Fibroblast of skin of left quadriceps (primary cell): ENCODE measurements at regions not wholly inside any gene's neighbourhood (a gene's known extent, or its start where the extent isn't known, plus 50 kb on each side); places are given as distances from the start of the nearest gene placed in this dataset.
"Not testable (repeated sequence)": the region's sequence is repeated elsewhere in the genome, so short reads cannot be mapped to it uniquely, and the experiment has no call there.

Experiments
- DNase-seq, 2 experiments: peaks; one replicate each; pipeline ENCODE4 v3.0.0-alpha.2; 2013; ENCODE audit warnings: low read depth in 2 of 2

DNA sequence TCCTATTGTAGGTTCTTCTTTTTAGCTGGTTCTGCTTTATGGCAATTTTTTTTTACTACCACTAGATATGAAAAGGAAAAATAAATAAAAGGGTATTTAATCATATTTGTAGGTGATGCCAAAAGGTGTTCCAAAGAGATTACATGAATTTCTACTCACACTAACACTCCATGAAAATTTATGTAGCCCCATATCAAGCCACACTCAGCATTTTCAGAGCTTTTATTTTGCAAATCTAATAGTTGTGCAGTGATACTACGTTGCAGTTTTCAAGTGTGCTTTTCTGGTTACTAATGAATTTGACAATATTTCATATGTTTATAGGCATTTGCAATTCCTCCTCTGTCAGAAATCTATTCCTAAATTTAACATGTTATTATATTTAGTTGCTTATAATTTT lies 363.9 kb upstream of the TMEFF2 start:
- no peak for DNase-seq

DNA sequence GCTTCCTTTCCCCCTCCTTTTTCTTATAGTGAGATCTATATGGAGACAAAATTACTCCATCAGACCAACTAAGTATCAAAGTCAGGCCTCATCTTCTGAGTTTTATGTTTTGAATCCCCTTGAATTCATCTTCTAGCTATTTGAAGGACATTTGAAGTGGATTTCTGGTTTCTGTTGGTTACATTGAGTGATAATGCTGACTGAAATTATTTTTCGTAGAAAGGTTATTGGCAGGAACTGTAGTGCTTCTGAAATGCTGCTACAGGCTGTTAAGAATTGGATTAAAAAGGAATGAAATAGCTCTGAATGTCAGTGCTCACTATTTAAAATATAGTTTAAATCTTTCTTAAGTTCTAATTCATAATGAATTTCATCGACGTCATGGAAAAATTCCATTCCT lies 361.0 kb upstream of the TMEFF2 start:
- DNase-seq = no peak

DNA sequence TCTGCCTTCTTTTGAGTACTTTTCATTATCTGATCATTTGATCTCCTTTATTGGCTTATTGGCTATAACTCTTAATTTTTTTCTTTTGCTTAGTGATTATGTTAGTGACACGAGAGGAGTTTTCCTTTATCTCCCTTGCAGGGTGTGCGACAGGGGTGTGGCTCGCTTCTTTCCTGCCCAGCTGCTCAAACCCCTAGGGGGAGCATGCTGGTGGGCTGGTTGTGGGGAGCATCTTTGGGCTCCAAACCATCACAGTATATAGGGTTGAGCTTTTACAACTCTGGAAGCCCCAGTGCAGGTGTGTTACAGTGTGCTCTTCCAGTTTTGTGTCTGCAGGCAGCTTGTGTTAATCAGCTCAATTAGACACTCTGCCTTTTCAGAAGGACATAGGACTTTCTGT lies 357.0 kb upstream of the TMEFF2 start:
- no peak for DNase-seq

DNA sequence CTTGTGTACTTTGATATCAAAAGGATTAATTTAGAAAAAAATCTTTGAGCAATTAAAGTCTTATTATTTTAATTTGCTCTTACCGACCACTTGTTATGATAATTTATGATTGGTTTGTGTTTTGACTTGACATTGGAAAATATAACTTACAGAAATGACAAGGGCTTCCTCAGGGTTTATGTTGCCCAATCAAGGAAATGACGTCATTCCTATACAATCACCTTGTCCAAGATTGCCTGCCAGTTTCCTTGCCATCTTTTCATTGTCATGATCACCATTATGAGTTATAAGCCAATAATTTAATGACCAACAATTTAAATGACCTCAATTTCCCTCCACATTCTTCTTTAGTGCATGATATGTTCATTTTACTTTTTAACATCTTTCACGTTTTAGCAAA lies 351.8 kb upstream of the TMEFF2 start:
- DNase-seq = no peak

DNA sequence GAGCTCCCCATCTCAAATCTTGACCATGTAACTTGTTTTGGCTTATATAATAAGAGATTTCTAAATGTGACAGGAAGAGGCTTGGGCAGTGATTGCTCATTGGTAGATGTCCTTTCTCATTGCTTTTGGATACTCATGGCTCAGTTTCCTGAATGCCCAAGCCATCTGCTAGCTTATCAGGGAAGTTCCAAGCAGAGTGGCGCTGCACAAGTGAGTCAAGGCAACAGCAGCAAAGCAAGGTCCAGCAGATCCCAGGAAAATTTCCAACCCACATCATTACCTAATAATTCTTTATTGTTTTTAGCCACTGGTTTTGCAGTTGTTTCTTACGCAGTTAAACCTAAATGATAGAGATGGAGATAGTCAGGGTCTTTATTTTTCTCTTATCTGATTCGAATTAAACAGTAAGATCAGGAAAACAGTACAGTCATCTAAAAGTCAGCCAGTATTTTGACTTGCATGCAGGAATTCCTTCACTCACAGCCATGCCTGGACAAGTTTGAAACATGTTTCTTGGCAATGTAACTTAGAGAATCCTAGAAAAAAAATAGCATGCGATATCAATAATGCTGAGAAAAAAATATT lies 349.7 kb upstream of the TMEFF2 start:
- DNase-seq = peak in 1 of 2 experiments; percentile 1

DNA sequence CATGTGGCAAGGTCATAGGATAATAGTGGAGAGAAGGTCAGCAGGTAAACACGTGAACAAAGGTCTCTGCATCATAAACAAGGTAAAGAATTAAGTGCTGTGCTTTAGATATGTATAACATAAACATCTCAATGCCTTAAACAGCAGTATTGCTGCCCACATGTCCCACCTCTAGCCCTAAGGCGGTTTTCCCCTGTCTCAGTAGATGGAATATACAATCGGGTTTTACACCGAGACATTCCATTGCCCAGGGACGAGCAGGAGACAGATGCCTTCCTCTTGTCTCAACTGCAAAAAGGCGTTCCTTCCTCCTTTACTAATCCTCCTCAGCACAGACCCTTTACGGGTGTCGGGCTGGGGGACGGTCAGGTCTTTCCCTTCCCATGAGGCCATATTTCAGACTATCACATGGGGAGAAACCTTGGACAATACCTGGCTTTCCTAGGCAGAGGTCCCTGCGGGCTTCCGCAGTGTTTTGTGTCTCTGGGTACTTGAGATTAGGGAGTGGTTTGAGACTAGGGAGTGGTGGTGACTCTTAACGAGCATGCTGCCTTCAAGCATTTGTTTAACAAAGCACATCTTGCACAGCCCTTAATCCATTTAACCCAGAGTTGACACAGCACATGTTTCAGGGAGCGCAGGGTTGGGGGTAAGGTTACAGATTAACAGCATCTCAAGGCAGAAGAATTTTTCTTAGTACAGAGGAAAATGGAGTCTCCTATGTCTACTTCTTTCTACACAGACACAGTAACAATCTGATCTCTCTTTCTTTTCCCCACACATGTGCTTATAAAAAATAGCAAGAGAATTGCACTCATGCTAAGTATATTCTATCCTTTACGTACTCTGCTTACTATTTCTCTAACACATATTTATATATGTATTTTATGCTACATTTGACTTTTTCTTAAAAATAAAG lies 347.7 kb upstream of the TMEFF2 start:
- not testable (repeated sequence) for DNase-seq

DNA sequence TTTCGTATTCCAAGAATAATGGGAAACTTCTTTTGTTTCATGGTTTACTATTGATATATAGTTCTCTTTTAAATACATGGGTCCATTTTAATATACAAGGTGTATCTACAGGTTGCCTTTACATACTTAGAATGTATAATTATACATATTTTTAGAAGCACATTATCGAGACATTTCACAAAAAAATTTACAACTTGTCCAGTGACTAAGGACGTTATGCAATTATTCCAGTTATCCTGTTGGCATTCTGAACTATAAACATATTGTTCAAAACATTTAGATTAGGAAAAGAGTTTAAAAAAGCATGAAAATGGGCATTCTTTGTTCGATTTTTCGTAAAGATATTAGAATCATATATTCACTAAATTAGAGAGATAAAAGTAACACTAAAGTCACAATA lies 344.6 kb upstream of the TMEFF2 start:
- no peak for DNase-seq

DNA sequence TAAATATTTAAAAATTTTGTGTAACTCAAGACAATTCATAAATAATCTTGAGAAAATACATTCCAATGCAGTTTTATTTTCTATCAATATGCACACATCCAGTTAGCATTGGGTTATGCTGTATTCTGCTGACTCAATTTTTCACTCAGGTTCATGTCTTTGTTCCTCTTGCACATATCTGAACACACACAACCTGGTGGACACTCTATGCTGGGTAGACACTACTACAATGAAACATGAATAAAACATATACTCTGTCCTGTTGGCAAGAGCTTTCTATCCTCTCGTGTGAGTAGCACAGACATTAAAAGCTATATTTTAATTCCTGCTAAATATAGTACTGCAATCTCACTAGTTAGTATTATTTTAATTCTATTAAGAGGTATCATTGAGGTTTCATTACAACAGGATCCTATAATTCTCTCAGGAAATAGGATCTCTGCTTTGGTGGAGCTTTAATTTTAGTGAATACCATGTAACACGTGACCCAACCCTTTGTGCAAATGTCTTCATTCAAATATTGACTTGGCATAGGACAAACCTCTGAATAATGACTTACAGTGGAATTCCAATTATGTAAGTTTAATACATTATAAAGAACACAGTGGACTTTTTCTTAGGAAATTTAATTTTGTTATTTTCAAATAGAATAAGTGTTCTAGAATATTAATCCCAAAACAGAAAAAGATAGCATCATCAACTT lies 342.3 kb upstream of the TMEFF2 start:
- DNase-seq = no peak

DNA sequence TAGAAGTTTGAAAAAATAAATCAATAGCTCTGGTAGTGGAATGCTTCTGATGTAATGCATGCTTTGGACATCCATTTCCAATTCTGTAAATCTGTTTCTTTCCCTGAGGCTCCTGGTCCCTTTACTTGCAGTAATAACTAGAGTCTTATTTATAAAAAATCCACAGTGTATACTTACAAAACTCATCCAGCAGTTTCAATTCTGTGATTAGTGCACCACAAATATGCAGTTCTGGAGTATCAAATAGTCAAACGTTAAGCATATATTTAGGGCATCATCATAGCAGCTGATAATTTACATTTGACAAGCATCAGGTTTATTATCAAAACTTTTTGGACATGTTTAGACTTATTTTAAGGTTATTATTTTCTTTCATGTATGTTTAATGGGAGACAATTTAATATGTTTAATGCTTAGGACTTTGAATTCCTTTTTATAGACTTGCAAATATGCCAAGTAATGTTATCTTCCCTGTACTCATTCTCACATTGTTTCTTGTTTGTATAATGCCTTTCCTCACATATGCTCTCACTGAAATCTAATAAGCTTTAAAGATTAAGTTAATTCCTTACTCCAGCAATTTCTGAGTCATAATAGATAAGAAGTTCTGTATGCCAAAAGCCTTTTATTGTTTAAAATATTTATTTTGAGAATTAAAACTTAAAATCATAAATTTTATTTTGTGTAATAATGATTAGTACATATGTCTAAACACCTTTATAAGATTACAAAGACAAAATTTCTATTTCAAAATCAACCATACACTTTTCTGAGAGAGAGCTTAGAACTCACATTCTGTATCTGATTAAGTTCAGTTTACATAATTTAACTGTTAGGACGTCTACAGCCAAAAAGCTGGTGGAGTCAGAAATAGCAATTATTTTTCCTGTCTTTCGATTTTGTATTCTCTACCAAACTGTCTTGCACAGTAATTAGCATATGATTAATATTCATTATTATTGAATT lies 341.5 kb upstream of the TMEFF2 start:
- DNase-seq = no peak

DNA sequence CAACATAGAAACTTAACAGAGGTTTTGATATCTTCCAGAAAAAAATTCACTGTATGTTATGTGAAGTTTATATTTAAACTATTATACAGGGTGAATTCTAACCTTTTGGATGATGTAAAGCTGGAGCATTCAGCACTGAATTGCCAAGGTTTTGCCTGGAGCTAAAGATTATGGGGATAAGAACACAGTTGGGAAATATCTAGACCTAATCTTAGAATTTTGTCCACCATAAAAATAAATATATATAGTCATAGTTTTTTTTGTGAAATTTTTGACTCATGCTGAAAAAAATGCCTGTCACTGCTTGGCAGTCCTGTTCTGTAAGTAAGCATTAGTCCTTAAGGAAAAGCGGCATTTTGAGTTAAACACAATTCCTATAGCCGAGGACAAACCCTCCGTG lies 339.3 kb upstream of the TMEFF2 start:
- no peak for DNase-seq

DNA sequence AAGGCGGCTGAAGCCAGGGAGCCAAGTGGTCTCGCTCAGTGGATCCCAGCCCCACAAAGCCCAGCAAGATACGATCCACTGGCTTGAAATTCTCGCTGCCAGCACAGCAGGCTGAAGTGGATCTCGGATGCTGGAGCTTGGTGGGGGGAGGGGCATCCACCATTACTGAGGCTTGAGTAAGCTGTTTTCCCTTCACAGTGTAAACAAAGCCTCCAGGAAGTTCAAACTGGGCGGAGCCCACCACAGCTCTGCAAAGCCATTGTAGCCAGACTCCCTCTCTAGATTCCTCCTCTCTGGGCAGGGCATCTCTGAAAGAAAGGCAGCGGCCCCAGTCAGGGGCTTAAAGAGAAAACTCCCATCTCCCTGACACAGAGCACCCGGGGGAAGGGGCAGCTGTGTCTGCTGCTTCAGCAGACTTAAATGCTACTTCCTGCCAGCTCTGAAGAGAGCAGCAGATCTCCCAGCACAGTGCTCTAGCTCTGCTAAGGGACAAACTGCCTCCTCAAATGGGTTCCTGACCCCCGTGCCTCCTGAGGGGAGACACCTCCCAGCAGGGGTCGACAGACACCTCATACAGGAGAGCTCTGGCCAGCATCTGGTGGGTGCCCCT lies 330.0 kb upstream of the TMEFF2 start:
- DNase-seq = not testable (repeated sequence)

DNA sequence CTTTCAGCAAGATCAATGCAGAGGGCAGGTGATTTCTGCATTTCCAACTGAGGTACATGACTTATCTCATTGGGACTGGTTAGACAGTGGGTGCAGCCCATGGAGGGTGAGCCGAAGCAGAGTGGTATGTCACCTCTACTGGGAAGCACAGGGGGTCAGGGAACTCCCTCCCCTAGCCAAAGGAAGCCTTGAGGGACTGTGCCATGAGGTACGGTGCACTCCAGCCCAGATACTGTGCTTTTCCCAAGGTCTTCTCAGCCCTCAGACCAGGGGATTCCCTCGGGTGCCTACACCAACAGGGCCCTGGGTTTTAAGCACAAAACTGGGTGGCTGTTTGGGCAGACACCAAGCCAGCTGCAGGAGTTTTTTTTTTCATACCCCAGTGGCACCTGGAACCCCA lies 329.5 kb upstream of the TMEFF2 start:
- not testable (repeated sequence) for DNase-seq

DNA sequence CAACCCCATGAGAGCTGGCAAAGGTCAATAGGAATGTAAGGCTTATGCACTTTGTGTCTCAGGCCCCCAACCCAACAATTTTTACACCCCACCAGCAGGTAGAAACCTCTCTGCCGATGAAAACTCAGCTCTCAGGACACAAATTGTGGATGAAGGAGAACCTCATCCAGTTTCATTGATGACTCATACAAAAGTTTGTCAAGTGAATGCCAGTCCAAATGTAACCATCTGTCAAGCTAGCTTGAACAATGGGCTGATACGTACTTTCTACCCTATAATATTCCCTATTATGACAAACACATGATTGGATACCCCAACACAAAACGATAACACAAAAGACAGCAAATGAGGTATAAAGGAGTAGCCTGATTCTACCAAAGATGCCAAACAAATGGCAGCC lies 321.2 kb upstream of the TMEFF2 start:
- no peak for DNase-seq

DNA sequence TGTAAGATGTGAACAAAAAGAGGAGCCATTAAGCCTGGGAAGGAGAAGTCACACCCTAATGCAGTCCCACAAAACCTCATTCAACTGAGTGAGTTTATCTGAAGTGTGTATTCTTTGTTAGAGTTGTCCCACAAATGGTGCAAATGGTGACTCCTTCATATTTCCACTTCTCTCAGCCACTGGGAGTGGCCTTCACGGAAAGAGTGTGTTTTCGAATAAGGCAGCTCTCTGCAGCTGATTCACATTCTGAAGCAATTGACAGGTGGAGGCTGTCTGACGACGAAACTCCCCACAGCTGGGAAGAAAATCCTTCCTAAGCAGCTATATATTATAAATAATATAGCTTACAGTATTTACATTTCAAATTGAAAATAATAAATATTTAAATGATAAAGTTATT lies 318.8 kb upstream of the TMEFF2 start:
- DNase-seq = no peak

DNA sequence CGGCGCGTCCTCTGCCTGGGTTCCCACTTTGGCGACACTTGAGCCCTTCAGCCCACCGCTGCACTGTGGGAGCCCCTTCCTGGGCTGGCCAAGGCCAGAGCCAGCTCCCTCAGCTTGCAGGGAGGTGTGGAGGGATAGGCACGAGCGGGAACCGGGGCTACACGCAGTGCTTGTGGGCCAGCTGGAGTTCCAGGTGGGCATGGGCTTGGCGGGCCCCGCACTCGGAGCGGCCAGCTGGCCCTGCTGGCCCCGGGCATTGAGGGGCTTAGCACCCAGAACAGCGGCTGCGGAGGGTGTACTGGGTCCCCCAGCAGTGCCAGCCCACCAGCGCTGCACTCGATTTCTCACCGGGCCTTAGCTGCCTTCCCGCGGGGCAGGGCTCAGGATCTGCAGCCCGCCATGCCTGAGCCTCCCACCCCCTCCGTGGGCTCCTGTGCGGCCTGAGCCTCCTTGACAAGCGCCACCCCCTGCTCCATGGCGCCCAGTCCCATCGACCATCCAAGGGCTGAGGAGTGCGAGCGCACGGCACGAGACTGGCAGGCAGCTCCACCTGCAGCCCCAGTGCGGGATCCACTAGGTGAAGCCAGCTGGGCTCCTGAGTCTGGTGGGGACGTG lies 313.2 kb upstream of the TMEFF2 start:
- not testable (repeated sequence) for DNase-seq

DNA sequence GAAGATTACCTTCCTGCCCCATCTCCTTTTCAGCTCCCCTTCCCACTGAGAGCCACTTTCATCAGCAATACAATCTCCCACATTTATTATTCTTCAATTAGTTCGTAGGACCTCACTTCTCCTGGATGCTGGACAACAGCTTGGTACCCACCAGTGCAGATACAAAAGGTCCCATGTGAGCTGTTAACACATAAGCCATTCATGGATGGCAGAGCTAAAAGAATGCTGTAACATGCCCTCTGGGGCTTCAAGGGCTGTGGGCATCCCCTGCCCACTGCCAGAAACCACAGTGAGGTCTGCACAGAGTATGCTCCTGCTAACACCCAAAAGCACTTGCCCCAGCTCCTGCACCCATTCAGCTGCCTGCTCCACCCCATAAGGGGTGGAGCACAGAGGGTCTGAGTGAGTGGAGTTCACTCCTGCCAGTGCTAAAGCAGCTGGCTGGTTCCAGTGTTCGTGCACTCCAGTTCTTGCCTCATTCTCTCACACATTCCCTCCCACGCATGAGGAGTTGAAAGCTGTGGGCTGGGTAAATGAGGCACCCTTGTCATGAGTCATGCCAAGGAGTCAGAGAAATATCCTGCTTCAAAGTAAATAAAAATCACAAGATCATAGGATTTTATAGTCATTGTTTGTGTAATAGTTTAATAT lies 305.9 kb upstream of the TMEFF2 start:
- no peak for DNase-seq

DNA sequence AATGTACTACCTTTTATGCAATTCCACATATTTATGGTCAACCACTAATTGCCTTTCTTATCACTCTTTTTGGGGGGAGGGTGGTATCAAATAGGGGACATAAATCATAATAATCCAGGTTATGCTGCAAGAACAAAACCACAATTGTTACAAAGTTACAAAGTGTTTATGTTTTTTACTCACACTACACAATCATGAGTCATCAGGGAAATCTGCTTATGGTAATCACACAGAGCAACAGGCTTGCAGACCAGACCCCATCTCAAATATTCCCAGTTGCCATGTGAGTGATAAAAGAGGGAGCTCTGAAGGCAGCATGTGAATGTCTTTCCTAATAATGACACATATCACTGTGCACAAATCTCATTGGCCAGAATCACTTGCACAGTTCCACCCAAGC lies 304.7 kb upstream of the TMEFF2 start:
- no peak for DNase-seq

DNA sequence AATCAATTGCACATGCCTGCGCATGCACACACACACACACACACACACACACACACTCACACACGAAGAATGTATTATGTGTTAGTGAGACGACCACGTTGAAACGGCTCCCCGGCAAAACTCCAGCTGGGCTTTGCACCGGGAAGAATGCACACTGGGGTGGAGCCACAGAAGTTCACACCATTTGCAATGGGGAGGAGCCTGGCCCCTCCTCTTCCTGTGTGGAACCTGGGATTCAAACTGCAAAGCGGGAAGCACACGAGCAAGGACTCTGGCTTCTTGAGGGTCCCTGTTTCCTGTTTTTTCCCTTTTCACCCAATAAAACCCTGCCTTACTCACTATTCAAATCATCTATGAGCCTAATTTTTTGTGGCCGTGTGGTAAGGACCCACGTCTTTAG lies 304.0 kb upstream of the TMEFF2 start:
- no peak for DNase-seq

DNA sequence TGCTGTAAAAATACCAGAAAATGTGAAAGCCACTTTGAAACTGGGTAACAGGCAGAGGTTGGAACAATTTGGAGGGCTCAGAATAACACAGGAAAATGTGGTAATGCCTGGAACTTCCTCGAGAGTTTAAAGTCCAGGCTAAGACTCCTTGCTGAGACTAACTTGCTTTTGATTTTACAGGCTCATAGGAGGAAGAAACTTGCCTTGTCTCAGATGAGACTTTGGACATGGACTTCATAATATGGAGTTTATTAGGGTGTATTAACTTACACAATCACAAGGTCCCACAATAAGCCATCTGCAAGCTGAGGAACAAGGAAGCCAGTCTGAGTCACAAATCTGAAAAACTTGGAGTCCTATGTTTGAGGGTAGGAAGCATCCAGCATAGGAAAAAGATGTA lies 293.4 kb upstream of the TMEFF2 start:
- DNase-seq = not testable (repeated sequence)

DNA sequence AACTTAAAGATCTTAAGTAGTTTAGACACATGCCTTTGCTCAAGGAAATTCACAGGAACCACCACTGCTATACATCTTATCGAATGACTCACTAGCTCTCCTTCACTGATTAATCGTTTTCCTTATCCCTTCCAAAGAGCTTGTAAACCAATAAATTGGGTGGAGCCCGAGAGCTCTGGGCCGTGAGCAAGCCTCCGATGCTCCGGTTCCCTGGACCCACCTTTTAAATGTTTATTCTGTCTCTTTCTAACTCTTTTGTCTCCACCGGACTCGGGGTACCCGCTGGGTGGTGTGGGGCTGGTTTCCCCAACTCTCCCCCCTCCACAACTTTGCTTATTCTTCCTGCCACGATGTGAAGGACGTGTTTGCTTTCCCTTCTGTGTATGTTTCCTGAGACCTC lies 292.9 kb upstream of the TMEFF2 start:
- DNase-seq = no peak
